ENCODE measurements at regions not wholly inside any gene's neighbourhood (a gene's known extent, or its start where the extent isn't known, plus 50 kb on each side); places are given as distances from the start of the nearest gene placed in this dataset.

DNA sequence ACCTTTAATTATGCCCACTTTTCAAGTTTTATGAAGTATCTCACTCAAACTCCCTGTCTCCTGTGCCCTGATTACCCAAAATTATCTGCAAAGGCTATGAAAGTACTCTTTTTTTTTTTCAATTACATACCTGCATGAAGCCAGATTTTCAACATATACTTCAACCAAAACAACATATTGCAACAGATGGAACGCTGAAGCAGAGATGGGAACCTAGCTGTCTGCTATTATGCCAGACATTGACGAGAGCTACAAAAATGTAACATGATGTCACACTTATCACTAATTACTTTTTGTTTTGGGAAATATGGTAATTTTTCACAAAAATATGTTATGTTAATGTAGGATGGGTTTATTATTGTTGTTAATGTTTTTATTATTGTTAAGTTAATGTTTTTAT lies 86.5 kb upstream of the SLC1A3 start:
- TF ChIP-seq, protein P1, sequence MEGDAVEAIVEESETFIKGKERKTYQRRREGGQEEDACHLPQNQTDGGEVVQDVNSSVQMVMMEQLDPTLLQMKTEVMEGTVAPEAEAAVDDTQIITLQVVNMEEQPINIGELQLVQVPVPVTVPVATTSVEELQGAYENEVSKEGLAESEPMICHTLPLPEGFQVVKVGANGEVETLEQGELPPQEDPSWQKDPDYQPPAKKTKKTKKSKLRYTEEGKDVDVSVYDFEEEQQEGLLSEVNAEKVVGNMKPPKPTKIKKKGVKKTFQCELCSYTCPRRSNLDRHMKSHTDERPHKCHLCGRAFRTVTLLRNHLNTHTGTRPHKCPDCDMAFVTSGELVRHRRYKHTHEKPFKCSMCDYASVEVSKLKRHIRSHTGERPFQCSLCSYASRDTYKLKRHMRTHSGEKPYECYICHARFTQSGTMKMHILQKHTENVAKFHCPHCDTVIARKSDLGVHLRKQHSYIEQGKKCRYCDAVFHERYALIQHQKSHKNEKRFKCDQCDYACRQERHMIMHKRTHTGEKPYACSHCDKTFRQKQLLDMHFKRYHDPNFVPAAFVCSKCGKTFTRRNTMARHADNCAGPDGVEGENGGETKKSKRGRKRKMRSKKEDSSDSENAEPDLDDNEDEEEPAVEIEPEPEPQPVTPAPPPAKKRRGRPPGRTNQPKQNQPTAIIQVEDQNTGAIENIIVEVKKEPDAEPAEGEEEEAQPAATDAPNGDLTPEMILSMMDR (IDR thresholded peaks at IDR 0.05; ENCODE audit: borderline replicate concordance, control extremely low read depth, extremely low read depth, insufficient read depth, missing control alignments), result no peak
- no peak for DNase-seq (ENCODE audit: low spot score)
- in situ Hi-C loops (cut with MboI; ENCODE audit: low sequenced_read_pairs, unreplicated experiment), result loop anchor here (25.0 kb wide), 1 partner anchor 433 kb away; no protein-coding TSS in a partner anchor

DNA sequence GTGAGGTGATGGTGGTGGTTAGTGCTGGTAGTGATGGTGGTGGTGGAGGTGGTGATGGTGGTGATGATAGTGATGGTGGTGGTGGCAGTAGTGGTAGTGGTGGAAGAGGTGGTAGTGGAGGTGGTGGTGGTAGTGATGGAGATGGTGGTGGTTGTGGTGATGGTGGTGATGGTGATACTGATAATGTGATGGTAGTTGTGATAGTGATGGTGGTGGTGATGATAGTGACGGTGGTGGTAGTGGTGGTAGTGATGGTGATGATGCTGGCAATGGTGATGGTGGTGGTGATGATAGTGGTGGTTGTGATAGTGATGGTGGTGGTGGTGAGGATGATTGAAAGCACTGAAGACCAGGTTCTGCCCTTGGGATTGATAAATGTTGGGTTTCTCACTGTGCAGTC lies 85.2 kb upstream of the SLC1A3 start:
- DNase-seq (ENCODE audit: low spot score), result no peak
- in situ Hi-C loops (cut with MboI; ENCODE audit: low sequenced_read_pairs, unreplicated experiment), result loop anchor here (25.0 kb wide), 1 partner anchor 434 kb away; no protein-coding TSS in a partner anchor
- TF ChIP-seq, protein P1 (IDR thresholded peaks at IDR 0.05; ENCODE audit: borderline replicate concordance, control extremely low read depth, extremely low read depth, insufficient read depth, missing control alignments), result no peak

DNA sequence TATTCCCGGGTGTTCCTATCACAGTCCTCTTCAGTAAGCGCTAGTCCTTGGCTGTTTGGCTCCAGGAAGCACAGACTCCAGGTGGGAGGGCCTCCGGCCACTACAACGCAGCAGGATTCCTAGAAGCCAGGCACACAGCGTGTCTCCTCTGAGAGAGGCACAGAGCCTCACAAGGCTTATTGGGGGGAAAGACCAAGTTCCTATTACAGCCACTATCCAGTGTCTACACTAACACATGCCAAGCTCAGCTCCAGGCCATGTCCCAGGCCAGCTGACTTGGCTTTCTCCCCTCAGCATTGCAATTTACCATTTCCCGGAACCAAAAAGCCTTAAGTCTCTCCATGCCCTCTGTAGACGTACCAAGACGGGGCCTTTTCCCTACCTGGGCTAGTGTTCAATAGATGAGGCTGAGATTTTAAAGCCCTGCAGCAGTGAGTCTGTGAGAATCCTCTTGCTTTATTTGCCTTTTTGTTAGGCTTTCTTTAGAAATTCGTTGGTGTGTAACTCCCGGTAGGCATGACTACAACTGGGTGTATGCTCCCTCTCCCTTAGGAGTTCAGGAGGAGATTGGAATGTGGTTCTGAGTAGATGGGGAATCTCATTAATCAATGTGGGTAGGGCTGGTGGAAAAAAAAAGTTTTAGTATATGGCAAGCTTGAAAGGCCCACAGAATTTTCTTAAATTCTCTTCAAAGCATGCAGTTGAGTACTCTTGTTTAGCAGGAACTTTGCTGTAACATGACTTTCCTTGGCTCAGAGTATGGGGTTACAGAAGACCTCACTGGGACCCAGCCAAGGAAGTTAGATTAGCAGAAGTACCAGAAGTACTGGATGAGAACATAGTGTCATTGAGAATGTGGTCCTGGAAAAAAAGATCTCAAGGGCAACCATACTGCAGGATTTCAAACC lies 84.3 kb upstream of the SLC1A3 start:
- no peak for DNase-seq (ENCODE audit: low spot score)
- in situ Hi-C loops (cut with MboI; ENCODE audit: low sequenced_read_pairs, unreplicated experiment), result loop anchor here (25.0 kb wide), 1 partner anchor 435 kb away; no protein-coding TSS in a partner anchor
- TF ChIP-seq, protein P1 (IDR thresholded peaks at IDR 0.05; ENCODE audit: borderline replicate concordance, control extremely low read depth, extremely low read depth, insufficient read depth, missing control alignments), result no peak

DNA sequence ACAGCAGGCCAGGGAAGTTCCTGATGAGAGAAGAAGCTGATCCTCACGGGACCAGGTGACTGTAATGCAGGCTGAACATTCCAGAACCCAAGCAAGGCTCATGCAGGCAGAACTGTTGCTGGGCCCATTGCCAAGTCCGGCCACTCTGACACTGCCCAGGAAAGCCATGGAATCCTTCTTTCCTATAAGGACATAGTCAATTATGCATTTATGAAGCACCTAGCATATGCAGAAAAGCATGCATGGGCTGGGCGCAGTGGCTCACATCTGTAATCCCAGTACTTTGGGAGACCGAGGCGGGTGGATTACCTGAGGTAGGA lies 83.7 kb upstream of the SLC1A3 start:
- TF ChIP-seq, protein P1 (IDR thresholded peaks at IDR 0.05; ENCODE audit: borderline replicate concordance, control extremely low read depth, extremely low read depth, insufficient read depth, missing control alignments), result no peak
- DNase-seq (ENCODE audit: low spot score), result no peak
- in situ Hi-C loops (cut with MboI; ENCODE audit: low sequenced_read_pairs, unreplicated experiment), result loop anchor here (25.0 kb wide), 1 partner anchor 435 kb away; no protein-coding TSS in a partner anchor

DNA sequence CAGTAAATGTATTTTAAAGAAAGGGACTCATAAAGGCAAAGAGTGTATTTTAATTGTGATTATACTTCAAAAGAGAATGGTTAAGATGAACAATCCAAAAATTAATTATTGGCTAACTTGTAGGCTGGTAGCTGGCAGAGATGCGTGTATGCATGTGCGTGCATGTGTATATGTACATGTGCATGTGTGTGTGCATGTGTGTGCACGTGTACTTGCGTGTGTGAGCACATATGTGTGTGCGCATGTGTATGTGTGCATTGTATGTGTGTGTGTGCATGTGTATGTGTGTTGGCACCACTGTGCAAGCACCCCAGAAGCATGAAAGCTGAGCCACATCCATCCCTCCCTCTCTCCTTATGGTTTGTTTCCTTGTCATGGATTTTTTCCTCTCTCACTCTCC lies 83.0 kb upstream of the SLC1A3 start:
- DNase-seq (ENCODE audit: low spot score), result no peak
- in situ Hi-C loops (cut with MboI; ENCODE audit: low sequenced_read_pairs, unreplicated experiment), result loop anchor here (25.0 kb wide), 1 partner anchor 436 kb away; no protein-coding TSS in a partner anchor
- TF ChIP-seq, protein P1 (IDR thresholded peaks at IDR 0.05; ENCODE audit: borderline replicate concordance, control extremely low read depth, extremely low read depth, insufficient read depth, missing control alignments), result no peak

DNA sequence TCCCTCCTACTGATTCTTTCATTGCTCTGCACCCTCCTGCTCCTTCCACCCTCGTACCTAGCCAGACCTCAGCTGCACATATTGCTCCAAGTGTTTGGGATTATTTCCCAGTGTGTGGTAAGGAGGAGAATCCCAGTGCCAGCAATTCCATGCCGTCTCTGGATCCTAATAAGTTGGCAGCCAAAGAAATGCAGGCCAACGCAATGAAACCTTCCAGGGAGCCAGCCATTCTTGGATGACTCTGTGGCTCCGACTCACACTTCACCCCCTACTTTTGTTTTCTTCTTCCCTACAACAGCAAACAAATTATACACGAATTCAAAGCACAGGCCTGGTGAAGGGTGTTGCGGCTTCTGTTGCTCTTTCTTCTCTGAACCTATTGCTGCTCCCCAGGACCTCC lies 82.5 kb upstream of the SLC1A3 start:
- no peak for DNase-seq (ENCODE audit: low spot score)
- in situ Hi-C loops (cut with MboI; ENCODE audit: low sequenced_read_pairs, unreplicated experiment), result loop anchor here (25.0 kb wide), 1 partner anchor 437 kb away; no protein-coding TSS in a partner anchor
- TF ChIP-seq, protein P1 (IDR thresholded peaks at IDR 0.05; ENCODE audit: borderline replicate concordance, control extremely low read depth, extremely low read depth, insufficient read depth, missing control alignments), result no peak

All from GM13976 (cell line).